ENCODE measurements at regions not wholly inside any gene's neighbourhood (a gene's known extent, or its start where the extent isn't known, plus 50 kb on each side); places are given as distances from the start of the nearest gene placed in this dataset.

- TF ChIP-seq ELK1 (IDR thresholded peaks at IDR 0.05; ENCODE audit: borderline replicate concordance, low read depth, low read length) = no peak
- TF ChIP-seq CTCF (conservative IDR thresholded peaks at IDR 0.05; ENCODE audit: low read depth, low read length) = no peak
- no peak for TF ChIP-seq RCOR1 (IDR thresholded peaks at IDR 0.05; ENCODE audit: insufficient replicate concordance, low read length)
- TF ChIP-seq MAZ (IDR thresholded peaks at IDR 0.05; ENCODE audit: borderline replicate concordance, low read depth, low read length) = no peak
- TF ChIP-seq RFX5 (IDR thresholded peaks at IDR 0.05; ENCODE audit: low read depth, low read length) = no peak
- Histone ChIP-seq H3K56ac (ENCODE audit: extremely low read depth, insufficient read depth, low read length) (no peak overlapping the region), H3K27ac (ENCODE audit: insufficient read depth, low read length) (no peak overlapping the region), H4K5ac (ENCODE audit: low read depth, low read length) (no peak overlapping the region), H2AFZ (replicated peaks; ENCODE audit: low read length, poor library complexity) (no peak overlapping the region), H2BK120ac (ENCODE audit: low read depth, low read length) (no peak overlapping the region), H3K4me1 (ENCODE audit: control insufficient read depth, insufficient read depth, low read length) (no peaks in the 10 kb centered on the region), H3K9me3 (ENCODE audit: control insufficient read depth, insufficient read depth, low read length) (peaks cover 2% of the 10 kb centered on the region), H3K23ac (ENCODE audit: low read depth, low read length) (no peak overlapping the region), H2BK5ac (ENCODE audit: low read depth, low read length, poor library complexity, severe bottlenecking) (no peak overlapping the region), H3K9me1 (ENCODE audit: insufficient read depth, low read length) (no peaks in the 10 kb centered on the region), H4K8ac (ENCODE audit: low read depth in 2 of 2, low read length in 2 of 2) (no peak overlapping the region), H3K36me3 (ENCODE audit: control insufficient read depth, insufficient read depth, low read length) (no peaks in the 10 kb centered on the region), H4K20me1 (ENCODE audit: insufficient read depth, low read length) (no peaks in the 10 kb centered on the region), H3K4me3 (ENCODE audit: insufficient read depth, low read depth, low read length) (no peak overlapping the region), H3K9ac (ENCODE audit: low read depth, low read length) (no peak overlapping the region), H2BK20ac (ENCODE audit: low read depth, low read length) (no peak overlapping the region), H2BK15ac (ENCODE audit: low read depth, low read length) (no peak overlapping the region), H3K79me1 (ENCODE audit: low read depth in 1 of 2, low read length in 2 of 2) (no peaks in the 10 kb centered on the region), H3K14ac (replicated peaks; ENCODE audit: low read depth, low read length) (no peak overlapping the region), H4K91ac (ENCODE audit: insufficient read depth, low read depth, low read length) (no peak overlapping the region), H3K4ac (ENCODE audit: low read depth, low read length) (no peak overlapping the region), H2AK9ac (replicated peaks; ENCODE audit: low read depth, low read length, poor library complexity) (no peak overlapping the region), H3K18ac (ENCODE audit: low read depth, low read length) (no peak overlapping the region), H2AK5ac (ENCODE audit: low read depth, low read length) (no peak overlapping the region), H3K27me3 (ENCODE audit: control insufficient read depth, insufficient read depth, low read length) (no peaks in the 10 kb centered on the region), H3K4me2 (ENCODE audit: low read depth, low read length) (no peak overlapping the region)
- CTCF ChIA-PET = no interaction called here
- in situ Hi-C loops (cut with MboI; ENCODE audit: low sequenced_read_pairs) = no loop called here
- DNase-seq (no peak), ATAC-seq (ENCODE audit: low read depth) (no peak)
- no CpG with 5 or more reads among the region's 4 CpGs for WGBS, 2 experiments (ENCODE audit: extremely low coverage in 2 of 2, insufficient read length in 1 of 2)
- dilution Hi-C loops (cut with HindIII; ENCODE audit: low sequenced_read_pairs, unreplicated experiment) = no loop called here
- BruUV-seq (replicated peaks) = no TSS peak
- intact Hi-C loops (cut with micrococcal nuclease) = no loop called here
- POLR2A ChIA-PET (ENCODE audit: unreplicated experiment) = no interaction called here
Observed at GRCh38 chr10:108523016-108523800, 1358.7 kb upstream of the SORCS1 start.

Data from IMR-90 (cell line).